HepG2 (cell line): ENCODE measurements at regions not wholly inside any gene's neighbourhood (a gene's known extent, or its start where the extent isn't known, plus 50 kb on each side); places are given as distances from the start of the nearest gene placed in this dataset.
"Not testable (repeated sequence)": the region's sequence is repeated elsewhere in the genome, so short reads cannot be mapped to it uniquely, and the experiment has no call there.

ENCODE experiments used
- ATAC-seq: fragments of 200-7000 bp; cut with Tn5 transposase; 3 replicates; pipeline ENCODE4 v1.9.1; 2020; ENCODE audit warnings: mild to moderate bottlenecking, moderate library complexity
- BruUV-seq: library from RNA; stranded (reverse); fragments of 400-500 nt; replicated peaks from 2 replicates; lab custom pipeline; 2021; lab: Mats Ljungman, UMichigan
- CTCF ChIA-PET: fragments of 300-600 bp; formaldehyde crosslinking; extraction: SDS; loops from one replicate; lab custom pipeline; 2021; ENCODE audit warnings: low total read pairs, inconsistent platforms, low intra/inter-chr PET ratio; lab: Yijun Ruan, JAX
- POLR2A ChIA-PET: fragments of 350-600 bp; sonication (Branson Sonifier 250); formaldehyde crosslinking; loops from one replicate; lab custom pipeline; 2020; ENCODE audit warnings: antibody characterized with exemption, inconsistent platforms; lab: Yijun Ruan, JAX
- DNase-seq: peaks from one replicate; pipeline ENCODE4 v3.0.0-alpha.2; 2015; ENCODE audit warnings: low spot score
- FAIRE-seq: peaks from 3 replicates; lab custom pipeline; 2011; peaks lifted over from hg19 to GRCh38; lab: Jason Lieb, UNC
- H2AFZ ChIP-seq: one replicate; pipeline ENCODE4 v1.6.1; 2011; ENCODE audit warnings: low read length, inconsistent platforms
- H3K27ac ChIP-seq: fragments of 300-600 bp; 3 replicates; pipeline ENCODE4 v1.8.0; 2011; ENCODE audit warnings: mixed run types, mild to moderate bottlenecking, mixed read lengths, low read length, inconsistent platforms; ENCODE audit not compliant: insufficient read depth; ENCODE audit errors: extremely low read length
- H3K27me3 ChIP-seq, 2 experiments: fragments of 200-600 bp in 1 of 2; 2 replicates in 1 of 2; 3 replicates in 1 of 2; pipeline versions ENCODE4 v1.6.0 to v1.8.0; 2011; ENCODE audit warnings: low read length in 2 of 2, mild to moderate bottlenecking in 2 of 2, moderate library complexity in 2 of 2, inconsistent platforms in 1 of 2; ENCODE audit not compliant: insufficient read depth in 2 of 2, control insufficient read depth in 1 of 2
- H3K36me3 ChIP-seq, 2 experiments: fragments of 200-600 bp in 1 of 2; replicated peaks in 1 of 2; 2 replicates in 1 of 2; 3 replicates in 1 of 2; pipeline versions ENCODE4 v1.5.1 to v1.8.0; 2011; ENCODE audit warnings: low read length in 2 of 2, inconsistent platforms in 1 of 2; ENCODE audit not compliant: insufficient read depth in 2 of 2, control insufficient read depth in 1 of 2
- H3K4me1 ChIP-seq: 2 replicates; pipeline ENCODE4 v1.5.1; 2012; ENCODE audit warnings: low read length, inconsistent platforms; ENCODE audit not compliant: insufficient read depth
- H3K4me2 ChIP-seq: 2 replicates; pipeline ENCODE4 v1.6.0; 2011; ENCODE audit warnings: low read depth, low read length, inconsistent platforms
- H3K4me3 ChIP-seq, 3 experiments: fragments of 200-600 bp in 1 of 3; sonication (generic), shearing (Covaris generic) in 1 of 3; replicated peaks in 1 of 3; 2 replicates each; pipeline ENCODE4 v1.5.1; 2011 to 2016; ENCODE audit warnings: low read length in 3 of 3, inconsistent platforms in 2 of 3, low read depth in 2 of 3, mild to moderate bottlenecking in 2 of 3, control low read depth in 1 of 3, mixed read lengths in 1 of 3; ENCODE audit not compliant: insufficient read depth in 1 of 3
- H3K79me2 ChIP-seq: one replicate; pipeline ENCODE4 v1.6.1; 2011; ENCODE audit warnings: low read length, inconsistent platforms; ENCODE audit not compliant: insufficient read depth
- H3K9ac ChIP-seq: 2 replicates; pipeline ENCODE4 v1.6.0; 2011; ENCODE audit warnings: mild to moderate bottlenecking, low read depth, low read length, inconsistent platforms; ENCODE audit not compliant: insufficient read depth
- H3K9me3 ChIP-seq: 2 replicates; pipeline ENCODE4 v1.5.1; 2012; ENCODE audit warnings: mild to moderate bottlenecking, low read length
- H4K20me1 ChIP-seq: 2 replicates; pipeline ENCODE4 v1.6.0; 2011; ENCODE audit warnings: inconsistent platforms, mild to moderate bottlenecking, low read length, moderate library complexity; ENCODE audit not compliant: insufficient read depth
- ATM ChIP-seq: fragments of 450-650 bp; IDR thresholded peaks from 2 replicates; pipeline ENCODE4 v1.7.1; 2017; ENCODE audit warnings: mild to moderate bottlenecking, borderline replicate concordance
- CREB1 ChIP-seq, 2 experiments: fragments of 450-650 bp in 1 of 2; IDR thresholded peaks; 2 replicates each; pipeline ENCODE4 v1.6.1; 2016 to 2017; ENCODE audit warnings: control low read depth in 1 of 2, mild to moderate bottlenecking in 1 of 2, missing compliant biosample characterization in 1 of 2, missing genetic modification characterization in 1 of 2
- NFYC ChIP-seq: IDR thresholded peaks from 2 replicates; pipeline ENCODE4 v1.6.1; 2016; ENCODE audit warnings: missing genetic modification reagents, missing compliant biosample characterization
- RAD51 ChIP-seq: fragments of 450-650 bp; IDR thresholded peaks from 2 replicates; pipeline ENCODE4 v1.6.1; 2016; ENCODE audit warnings: borderline replicate concordance
- WGBS: methylation state at CpG from one replicate; pipeline ENCODE4 v1.1.6; 2017; ENCODE audit warnings: low lambda C conversion rate; 5-methylcytosine and 5-hydroxymethylcytosine counted together
- in situ Hi-C: cut with HindIII; loops from 2 replicates; pipeline ENCODE4 v1.10.0; 2017; ENCODE audit warnings: low pct_unique_long_range_greater_than_20kb; ENCODE audit not compliant: extremely low pct_ligation_motif_present
- intact Hi-C: fragments of 100-400 bp; cut with micrococcal nuclease; formaldehyde crosslinking; loops from one replicate; pipeline ENCODE4 v1.10.0; 2022; ENCODE audit not compliant: unreplicated experiment

DNA sequence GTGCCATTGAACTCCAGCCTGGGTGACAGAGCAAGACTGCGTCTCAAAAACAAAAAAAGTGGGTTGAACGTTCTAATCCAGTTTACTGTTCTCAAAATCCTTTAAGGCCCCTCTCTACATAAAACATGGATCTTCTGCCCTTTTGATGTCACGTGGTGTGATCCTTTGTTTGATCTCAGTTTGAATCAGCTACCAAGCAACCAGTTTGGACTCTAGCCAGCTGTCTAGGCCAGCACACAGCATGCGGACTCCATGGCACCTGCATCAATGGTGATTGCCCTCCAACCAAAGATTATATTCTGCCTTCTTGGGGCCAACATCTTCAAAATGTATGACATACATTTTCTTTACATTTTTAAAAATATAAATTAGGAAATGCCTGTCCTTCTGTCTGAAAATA lies 365.4 kb downstream of the NDFIP2 start:
- ChIA-PET POLR2A (no interaction called here), CTCF (no interaction called here)
- WGBS = 21% methylated on average over 4 of the region's 4 CpGs
- no peaks in the 10 kb centered on the region for H3K4me1 ChIP-seq
- H4K20me1 ChIP-seq = no peaks in the 10 kb centered on the region
- H3K4me3 ChIP-seq = no peak overlapping the region
- in situ Hi-C loops = no loop called here
- peak; percentile 6 for DNase-seq
- H3K27me3 ChIP-seq = no peaks in the 10 kb centered on the region
- FAIRE-seq = no peak
- no peak overlapping the region for H2AFZ ChIP-seq
- H3K4me2 ChIP-seq = no peak overlapping the region
- no TSS peak for BruUV-seq
- TF ChIP-seq ATM (no peak), RAD51 (peak; percentile 36; the same call in 1 of the 2 replicates)
- no peak for ATAC-seq
- H3K9me3 ChIP-seq = peaks cover 5% of the 10 kb centered on the region
- intact Hi-C loops = no loop called here
- no peak overlapping the region for H3K27ac ChIP-seq
- no peaks in the 10 kb centered on the region for H3K79me2 ChIP-seq
- no peak overlapping the region for H3K9ac ChIP-seq
- no peaks in the 10 kb centered on the region for H3K36me3 ChIP-seq

DNA sequence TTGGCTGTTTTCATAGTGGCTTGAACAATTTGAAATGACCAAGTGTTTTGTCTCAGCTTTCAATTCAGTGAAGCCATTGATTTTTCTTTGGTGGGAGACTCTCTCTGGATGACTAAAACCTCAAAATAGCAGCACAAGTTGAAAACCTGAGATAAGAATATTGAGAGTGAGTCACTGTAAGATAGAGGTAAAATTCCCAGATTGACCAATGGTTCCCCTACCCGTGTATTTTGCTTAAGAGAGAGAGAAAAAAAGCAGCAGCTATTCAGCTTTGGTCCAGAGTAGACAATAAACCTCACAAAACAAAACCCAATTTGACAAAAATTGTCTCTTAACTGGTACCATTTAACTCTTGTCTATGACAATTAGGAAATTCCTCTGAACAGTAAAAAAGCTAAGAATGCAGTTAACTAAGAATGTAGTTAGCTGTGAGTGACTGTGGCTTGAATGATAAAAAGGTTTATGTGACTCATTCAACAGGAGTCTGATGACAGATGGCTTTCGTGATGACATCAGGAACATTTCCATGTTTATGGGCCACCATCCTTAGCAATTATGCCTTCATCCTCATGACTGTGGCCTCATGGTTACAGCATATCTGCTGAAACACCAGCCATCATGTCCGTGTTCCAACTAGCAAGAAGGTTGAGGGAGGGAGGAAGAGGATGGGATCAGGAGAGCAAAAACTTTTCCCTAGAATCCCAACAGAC lies 356.9 kb downstream of the NDFIP2 start:
- no peak for DNase-seq
- no peaks in the 10 kb centered on the region for H3K27me3 ChIP-seq
- in situ Hi-C loops = no loop called here
- no peak overlapping the region for H3K4me2 ChIP-seq
- H3K9me3 ChIP-seq = peaks cover 41% of the 10 kb centered on the region
- no peak overlapping the region for H3K27ac ChIP-seq
- H3K9ac ChIP-seq = no peak overlapping the region
- no peaks in the 10 kb centered on the region for H4K20me1 ChIP-seq
- WGBS = 0% methylated on average over 3 of the region's 3 CpGs
- BruUV-seq = no TSS peak
- TF ChIP-seq CREB1 (IDR thresholded peaks at IDR 0.05) (peak; percentile 57; the same call in 1 of the 2 replicates), CREB1 (CRISPR knock-in tag; IDR thresholded peaks at IDR 0.05) (no peak), NFYC (CRISPR knock-in tag) (no peak)
- TF ChIP-seq, all 625 proteins: peak for 1
- Histone ChIP-seq H3K4me3 (no peak overlapping the region), H3K79me2 (no peaks in the 10 kb centered on the region), H3K4me1 (no peaks in the 10 kb centered on the region), H2AFZ (no peak overlapping the region), H3K36me3 (no peaks in the 10 kb centered on the region)
- FAIRE-seq (no peak), ATAC-seq (no peak)
- POLR2A ChIA-PET = no interaction called here
- CTCF ChIA-PET = no interaction called here
- intact Hi-C loops = no loop called here

DNA sequence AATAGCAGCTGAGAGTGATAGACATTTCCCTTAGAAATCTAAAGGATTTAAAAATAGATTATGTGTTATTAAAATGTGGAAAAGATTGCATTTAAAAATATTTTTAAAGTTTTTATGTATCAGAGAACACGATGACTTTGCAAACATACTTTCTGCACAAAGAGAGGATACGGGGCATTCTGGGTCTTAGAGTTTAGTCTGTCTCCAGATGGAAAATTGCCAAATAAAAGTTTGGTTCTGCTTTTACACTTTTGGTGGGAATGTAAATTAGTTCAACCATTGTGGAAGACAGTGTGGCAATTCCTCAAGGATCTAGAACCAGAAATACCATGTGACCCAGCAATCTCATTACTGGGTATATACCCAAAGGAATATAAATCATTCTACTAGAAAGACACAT lies 355.2 kb downstream of the NDFIP2 start:
- BruUV-seq, H3K27ac ChIP-seq, ATAC-seq, H3K4me2 ChIP-seq, H4K20me1 ChIP-seq, FAIRE-seq, POLR2A ChIA-PET, H3K9ac ChIP-seq, intact Hi-C loops, in situ Hi-C loops, H3K36me3 ChIP-seq, CTCF ChIA-PET, H3K79me2 ChIP-seq, H3K4me3 ChIP-seq, H3K27me3 ChIP-seq, H2AFZ ChIP-seq, DNase-seq, H3K4me1 ChIP-seq: not testable (repeated sequence)
- peaks cover 41% of the 10 kb centered on the region for H3K9me3 ChIP-seq
- 21% methylated on average over 2 of the region's 2 CpGs for WGBS
